ENCODE measurements at regions not wholly inside any gene's neighbourhood (a gene's known extent, or its start where the extent isn't known, plus 50 kb on each side); places are given as distances from the start of the nearest gene placed in this dataset.

- DNase-seq (ENCODE audit: low read depth), result no peak
- no peak for TF ChIP-seq CTCF (conservative IDR thresholded peaks at IDR 0.05; ENCODE audit: control insufficient read depth, insufficient read depth, low read depth, low read length)
- no peak overlapping the region for H3K4me3 ChIP-seq (ENCODE audit: control insufficient read depth, low read depth, low read length)
Measured at GRCh38 chr15:38189671-38190295, 62.9 kb upstream of the SPRED1 start.

- DNase-seq (ENCODE audit: low read depth), result no peak
- no peak for TF ChIP-seq CTCF (conservative IDR thresholded peaks at IDR 0.05; ENCODE audit: control insufficient read depth, insufficient read depth, low read depth, low read length)
- H3K4me3 ChIP-seq (ENCODE audit: control insufficient read depth, low read depth, low read length), result no peak overlapping the region
Measured at GRCh38 chr15:38190501-38190900, 62.1 kb upstream of the SPRED1 start.

GRCh38 chr15:38192496-38192895, 60.1 kb upstream of the SPRED1 start:
- no peak for TF ChIP-seq CTCF (conservative IDR thresholded peaks at IDR 0.05; ENCODE audit: control insufficient read depth, insufficient read depth, low read depth, low read length)
- no peak overlapping the region for H3K4me3 ChIP-seq (ENCODE audit: control insufficient read depth, low read depth, low read length)
- no peak for DNase-seq (ENCODE audit: low read depth)

GRCh38 chr15:38193496-38193895, 59.1 kb upstream of the SPRED1 start:
- TF ChIP-seq CTCF (conservative IDR thresholded peaks at IDR 0.05; ENCODE audit: control insufficient read depth, insufficient read depth, low read depth, low read length), result no peak
- peak; percentile 37 for DNase-seq (ENCODE audit: low read depth)
- no peak overlapping the region for H3K4me3 ChIP-seq (ENCODE audit: control insufficient read depth, low read depth, low read length)

- no peak for TF ChIP-seq CTCF (conservative IDR thresholded peaks at IDR 0.05; ENCODE audit: control insufficient read depth, insufficient read depth, low read depth, low read length)
- no peak overlapping the region for H3K4me3 ChIP-seq (ENCODE audit: control insufficient read depth, low read depth, low read length)
- peak; percentile 47 for DNase-seq (ENCODE audit: low read depth)
Measured at GRCh38 chr15:38195191-38195901, 57.3 kb upstream of the SPRED1 start.

GRCh38 chr15:38196076-38196475, 56.6 kb upstream of the SPRED1 start:
- no peak for DNase-seq (ENCODE audit: low read depth)
- TF ChIP-seq CTCF (conservative IDR thresholded peaks at IDR 0.05; ENCODE audit: control insufficient read depth, insufficient read depth, low read depth, low read length), result no peak
- H3K4me3 ChIP-seq (ENCODE audit: control insufficient read depth, low read depth, low read length), result no peak overlapping the region
